ENCODE measurements at regions not wholly inside any gene's neighbourhood (a gene's known extent, or its start where the extent isn't known, plus 50 kb on each side); places are given as distances from the start of the nearest gene placed in this dataset.
"Not testable (repeated sequence)": the region's sequence is repeated elsewhere in the genome, so short reads cannot be mapped to it uniquely, and the experiment has no call there.

DNA sequence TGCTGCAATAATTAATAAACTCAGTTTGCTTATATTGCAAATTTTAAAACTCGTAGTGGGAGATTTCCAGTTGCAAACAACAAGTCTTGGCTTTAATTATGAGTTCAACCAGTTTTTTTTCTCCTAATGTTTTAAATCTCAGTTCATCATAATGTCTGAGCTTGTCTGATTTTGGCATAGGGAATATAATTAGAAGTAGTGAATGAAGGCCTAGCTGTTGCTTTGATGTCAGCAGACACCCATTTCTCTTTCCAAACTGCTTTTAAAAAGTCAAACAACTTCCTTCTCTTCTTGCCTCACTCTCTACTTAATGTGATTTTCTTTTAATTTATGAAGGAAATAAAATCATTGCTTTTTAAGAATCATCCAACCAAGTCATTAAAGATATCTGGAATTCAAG, 1462.1 kb downstream of the DPP10 start:
- no peak for DNase-seq

DNA sequence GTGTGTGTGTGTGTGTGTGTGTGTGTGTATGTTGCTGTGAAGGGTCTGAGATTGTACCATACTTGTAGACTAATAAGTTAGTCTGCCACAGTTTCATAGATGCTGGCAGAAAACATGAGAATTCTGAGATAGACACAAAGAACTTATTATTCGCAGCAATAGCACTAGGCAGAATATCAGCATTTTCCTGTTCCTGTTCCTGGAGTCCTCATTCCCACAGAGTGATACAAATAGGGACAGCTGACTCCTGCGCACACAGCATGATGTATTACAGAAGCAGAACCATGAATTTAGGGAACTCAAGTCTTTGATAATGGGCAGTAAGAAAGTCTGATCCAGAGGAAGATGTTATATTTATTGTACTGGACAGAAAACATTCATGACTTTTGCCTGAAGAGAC, 1466.3 kb downstream of the DPP10 start:
- no peak for DNase-seq

DNA sequence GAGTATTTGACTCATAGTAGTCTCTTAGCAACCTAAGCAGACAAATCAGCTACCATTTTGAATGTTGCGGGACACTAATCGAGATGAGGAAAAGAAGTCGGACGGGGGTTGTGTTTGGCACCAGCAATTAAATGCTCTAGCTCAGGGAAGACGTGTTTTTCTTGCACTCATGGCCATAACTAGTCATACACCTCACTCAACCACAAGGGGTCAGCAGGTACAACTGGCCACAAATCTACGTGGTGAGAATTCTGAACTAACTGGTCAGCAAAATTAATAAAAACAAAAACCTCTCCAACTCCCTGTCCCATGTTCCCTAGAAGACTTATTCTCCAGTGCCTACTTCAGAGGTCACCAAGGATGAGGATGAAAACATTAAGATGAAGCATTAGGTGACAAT, 1467.8 kb downstream of the DPP10 start:
- DNase-seq, result no peak

DNA sequence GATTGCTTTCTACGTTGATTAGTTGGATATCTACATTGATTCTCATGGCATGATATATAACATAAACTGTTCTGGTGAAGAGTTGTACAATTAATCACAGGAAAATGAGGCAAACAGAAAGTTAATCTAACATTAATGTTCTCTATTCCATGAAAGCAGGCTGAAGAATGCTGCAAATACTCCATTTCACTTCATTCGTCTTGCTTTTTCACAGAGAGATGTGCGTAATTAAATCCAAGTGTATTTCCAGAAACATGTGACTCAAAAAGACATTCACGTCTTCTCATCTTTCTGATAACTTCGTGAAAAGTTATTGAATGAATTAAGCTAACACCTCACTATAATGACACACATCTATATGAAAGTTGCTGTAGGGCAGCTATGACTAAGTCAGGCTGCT, 1471.5 kb downstream of the DPP10 start:
- DNase-seq, result no peak

DNA sequence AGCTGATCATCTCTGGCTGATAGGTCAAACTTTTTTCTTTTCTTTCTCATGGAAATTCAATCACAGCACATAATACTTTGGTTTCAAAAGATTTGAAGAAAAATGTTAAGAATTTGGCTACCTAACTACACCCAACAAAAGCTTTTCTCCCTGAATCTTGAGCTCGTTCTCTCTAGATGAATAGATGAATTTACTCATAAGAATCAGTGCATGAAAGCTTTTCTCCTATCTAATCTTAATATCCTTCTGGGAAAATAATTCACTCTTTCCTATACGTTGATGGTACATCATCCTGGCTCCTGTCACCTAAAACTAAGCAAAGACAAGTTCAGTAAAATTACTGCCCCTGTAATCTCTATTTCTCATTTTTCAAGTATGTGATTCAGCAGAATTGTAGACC, 1479.1 kb downstream of the DPP10 start:
- no peak for DNase-seq

DNA sequence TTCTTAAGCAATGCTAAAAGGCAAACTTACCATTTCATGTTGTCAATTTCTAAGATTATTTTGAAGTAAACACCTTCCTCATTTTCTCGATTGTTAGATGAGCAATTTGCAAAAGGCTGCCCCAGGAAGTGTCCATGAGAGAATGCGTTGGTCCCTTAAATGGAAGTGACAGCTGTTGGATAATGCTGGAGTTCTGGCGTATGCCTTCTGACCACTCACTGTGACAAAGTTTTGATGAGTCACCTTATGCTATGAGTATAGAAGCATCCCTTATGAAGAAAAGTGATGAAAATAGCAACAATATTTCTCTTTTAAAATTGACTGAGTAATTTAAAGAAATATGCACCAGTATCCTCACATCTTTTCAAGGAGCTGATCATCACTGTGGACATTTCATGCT, 1497.5 kb downstream of the DPP10 start:
- DNase-seq, result no peak

DNA sequence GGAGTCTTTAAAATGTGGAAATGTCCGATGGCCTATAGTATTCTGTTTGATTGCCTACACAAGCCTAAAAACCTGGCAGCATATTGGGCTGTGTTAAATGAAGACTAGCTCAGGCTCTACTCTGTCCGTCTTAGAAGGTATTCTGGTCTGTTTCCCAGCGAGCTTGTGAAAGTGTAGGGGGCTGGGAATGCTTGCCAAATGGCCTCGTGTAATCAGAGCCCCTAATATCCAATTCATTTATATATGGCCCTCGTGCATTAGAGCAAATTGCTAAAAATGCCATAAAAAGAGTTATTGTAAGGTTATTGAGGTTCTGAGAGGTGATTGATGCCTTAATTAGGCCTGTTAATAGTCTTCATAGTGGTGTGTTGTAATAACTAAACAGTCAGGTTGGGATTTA, 1500.4 kb downstream of the DPP10 start:
- DNase-seq, result no peak

DNA sequence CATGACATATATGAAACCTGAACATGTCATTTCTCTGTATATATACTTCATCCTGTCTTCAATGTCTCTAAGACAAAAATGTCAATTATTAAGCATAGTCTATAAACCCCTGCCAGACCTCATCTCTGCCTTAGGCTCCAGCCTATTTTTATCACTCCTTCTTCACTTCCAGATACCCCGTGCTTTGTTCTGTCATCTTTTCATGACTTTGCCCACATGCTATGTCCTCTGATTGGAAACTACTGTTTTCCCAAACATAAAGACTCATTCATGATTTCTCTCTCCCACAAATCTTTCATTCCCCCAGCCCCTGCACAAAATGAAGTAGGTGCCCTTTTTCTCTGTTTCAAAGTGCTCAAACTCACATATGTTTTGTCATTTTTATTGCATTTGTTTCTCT, 1503.9 kb downstream of the DPP10 start:
- DNase-seq, result no peak

DNA sequence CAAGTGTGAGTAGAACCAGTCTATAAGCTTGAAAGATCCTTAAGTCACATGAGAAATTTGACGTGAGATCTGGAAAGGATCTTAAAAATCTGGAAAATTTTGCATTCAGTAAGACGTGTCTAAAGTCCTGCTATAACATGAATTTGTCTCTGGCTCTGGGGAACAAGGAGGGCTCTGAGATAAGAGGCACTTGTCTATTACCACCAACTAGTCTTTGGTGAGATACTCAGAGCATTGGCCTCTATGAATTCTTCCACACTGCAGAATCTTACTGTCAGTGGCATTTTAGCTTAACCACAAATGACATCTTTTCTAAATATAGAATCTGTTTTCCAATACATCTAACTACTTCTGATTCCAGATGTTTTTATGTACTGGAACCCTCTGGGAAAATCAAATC, 1504.5 kb downstream of the DPP10 start:
- no peak for DNase-seq

DNA sequence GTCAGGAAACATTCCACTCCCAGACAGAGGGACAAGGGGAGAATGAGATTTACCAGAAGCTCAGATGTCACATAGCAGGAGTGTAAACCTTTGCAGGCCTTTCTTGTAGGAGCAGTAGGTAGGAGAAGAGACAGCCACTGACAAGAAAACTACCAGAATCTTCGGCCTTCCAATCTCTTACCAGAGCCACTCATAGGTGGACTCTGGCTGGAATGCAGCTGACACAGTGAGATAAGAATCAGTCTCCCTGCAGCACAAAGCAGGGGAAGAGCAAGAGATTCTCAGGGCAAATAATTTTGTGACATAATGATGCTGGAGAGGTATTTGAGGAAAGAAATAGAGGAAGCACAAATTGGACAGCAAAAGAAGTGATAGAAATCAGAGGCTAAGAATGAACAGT, 1534.5 kb downstream of the DPP10 start:
- no peak for DNase-seq

DNA sequence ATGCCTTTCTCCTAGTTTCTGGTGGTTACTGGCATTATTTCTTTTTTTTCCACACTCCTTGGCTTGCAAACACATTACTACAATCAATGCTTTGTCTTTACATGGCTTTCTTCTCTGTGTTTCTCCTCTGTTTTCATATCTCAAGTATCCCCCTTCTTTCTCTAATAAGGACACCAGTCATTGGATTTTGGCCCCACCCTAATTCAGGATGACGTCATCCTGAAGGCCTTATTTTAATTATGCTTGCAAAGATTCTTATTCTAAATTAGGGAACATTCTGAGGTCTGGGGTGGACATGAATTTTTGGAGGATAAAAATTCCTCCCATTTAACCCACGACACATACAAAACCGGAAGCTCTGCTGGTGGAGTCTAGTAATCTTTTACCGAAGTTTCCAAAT, 1556.6 kb downstream of the DPP10 start:
- DNase-seq, result no peak

DNA sequence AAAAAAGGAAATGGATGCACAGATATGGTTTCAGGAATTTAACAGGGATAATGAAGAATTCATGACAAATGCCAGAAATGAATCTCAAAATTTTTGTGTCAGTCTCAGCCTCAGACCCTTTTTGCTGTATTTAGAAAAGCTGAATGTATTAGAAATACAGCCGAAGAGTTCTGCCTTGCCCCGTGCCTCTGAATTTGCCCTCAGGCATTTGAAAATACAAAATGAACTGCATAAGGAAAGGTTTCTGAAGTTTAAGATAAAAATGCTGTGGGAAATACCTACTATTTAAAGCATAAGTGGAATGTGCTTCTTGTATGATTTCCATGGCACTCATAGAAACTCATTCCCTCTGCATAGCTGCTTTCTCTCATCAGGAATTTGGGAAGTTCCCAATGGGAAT, 1580.6 kb downstream of the DPP10 start:
- no peak for DNase-seq

DNA sequence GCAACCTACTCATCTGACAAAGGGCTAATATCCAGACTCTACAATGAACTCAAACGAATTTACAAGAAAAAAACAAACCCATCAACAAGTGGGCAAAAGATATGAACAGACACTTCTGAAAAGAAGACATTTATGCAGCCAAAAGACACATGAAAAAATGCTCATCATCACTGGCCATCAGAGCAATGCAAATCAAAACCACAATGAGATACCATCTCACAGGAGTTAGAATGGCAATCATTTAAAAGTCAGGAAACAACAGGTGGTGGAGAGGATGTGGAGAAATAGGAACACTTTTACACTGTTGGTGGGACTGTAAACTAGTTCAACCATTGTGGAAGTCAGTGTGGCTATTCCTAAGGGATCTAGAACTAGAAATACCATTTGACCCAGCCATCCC, 1596.3 kb downstream of the DPP10 start:
- DNase-seq, result not testable (repeated sequence)

DNA sequence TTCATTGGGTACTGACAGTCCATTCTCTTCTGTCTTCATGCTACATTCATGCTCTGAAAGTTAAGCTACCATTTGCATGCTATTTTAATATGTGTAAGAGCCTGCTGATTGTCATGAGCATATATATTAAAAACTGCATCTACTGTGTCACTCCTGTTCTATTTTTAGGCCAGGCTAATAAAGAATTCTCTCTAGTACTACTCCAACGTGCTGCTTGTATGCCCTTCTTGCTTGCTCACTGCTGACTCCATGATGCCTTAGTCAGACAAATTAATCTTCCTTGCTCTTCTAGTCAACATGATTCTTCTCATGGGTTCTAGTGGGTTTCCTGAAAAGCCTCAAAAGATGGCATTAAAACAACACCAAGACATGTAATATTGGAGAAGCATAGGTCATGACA, 1600.1 kb downstream of the DPP10 start:
- DNase-seq, result no peak

DNA sequence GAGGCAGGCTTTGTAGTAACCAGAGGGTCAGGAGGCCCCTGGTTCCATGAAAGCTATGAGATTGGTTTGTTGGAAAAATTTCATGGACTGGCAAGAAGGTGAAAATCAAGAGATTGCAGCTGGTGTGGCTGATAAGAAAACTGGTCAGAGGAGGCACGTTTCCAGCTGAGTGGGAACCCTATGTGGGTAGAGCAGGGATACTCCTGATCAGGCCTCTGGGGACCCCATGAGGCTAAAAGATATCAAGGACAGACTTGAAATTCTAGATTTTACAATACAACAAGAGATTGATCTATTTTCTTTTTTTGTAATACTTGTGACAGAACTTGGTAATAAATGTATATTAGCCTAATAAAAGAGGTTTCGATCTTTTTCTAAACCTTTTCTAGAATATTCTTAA, 1615.1 kb downstream of the DPP10 start:
- DNase-seq, result no peak

DNA sequence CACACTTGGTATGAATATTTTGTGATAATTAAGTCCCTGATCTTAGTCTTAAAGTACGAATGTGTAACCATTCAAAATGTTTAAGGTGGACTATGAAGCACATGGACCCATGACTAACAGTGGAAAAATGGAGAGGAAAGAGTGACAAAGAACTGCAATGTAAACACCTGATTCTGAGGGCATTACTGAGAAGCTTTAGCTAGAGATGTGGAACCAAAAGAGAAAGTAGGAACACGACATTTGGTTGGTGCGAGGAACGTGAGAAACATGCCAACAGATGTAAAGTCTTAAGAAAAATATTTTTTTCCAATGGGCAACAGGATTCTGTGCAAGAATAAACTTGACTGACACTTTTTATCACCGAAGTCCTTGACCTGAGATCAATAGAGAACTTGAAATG, 1618.6 kb downstream of the DPP10 start:
- no peak for DNase-seq

DNA sequence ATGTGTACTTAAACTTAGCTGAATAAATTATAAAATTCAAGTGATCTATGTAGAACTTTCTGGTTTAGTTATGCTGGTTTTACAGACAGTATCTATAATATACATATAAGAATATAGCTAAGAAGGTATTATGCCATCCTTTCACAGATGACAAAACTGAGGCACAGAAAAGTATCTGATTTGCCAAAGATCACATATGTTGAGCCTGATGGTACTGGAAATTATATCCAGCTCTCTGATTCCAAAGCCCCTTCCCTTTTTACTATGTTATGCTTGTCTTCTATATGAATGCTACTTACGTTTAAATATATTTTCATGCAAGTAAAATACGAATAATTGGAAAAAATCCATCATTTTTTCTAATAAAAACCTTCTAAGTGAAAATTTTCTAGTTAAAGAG, 1631.3 kb downstream of the DPP10 start:
- DNase-seq, result no peak

DNA sequence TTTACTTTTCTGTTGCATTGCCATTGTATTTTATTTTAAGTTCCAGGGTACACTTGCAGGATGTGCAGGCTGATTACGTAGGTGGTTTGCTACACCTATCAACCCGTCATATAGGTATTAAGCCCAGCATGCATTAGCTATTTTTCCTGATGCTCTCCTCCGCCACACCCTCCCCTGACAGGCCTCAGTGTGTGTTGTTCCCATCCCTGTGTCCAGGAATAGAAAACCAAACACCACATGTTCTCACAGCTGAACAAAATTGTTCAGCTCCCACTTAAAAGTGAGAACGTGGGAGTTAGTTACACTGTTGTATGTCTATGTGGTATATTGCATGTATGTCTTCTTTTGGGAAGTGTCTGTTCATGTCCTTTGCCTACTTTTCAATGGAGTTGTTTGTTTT, 1631.7 kb downstream of the DPP10 start:
- no peak for DNase-seq

DNA sequence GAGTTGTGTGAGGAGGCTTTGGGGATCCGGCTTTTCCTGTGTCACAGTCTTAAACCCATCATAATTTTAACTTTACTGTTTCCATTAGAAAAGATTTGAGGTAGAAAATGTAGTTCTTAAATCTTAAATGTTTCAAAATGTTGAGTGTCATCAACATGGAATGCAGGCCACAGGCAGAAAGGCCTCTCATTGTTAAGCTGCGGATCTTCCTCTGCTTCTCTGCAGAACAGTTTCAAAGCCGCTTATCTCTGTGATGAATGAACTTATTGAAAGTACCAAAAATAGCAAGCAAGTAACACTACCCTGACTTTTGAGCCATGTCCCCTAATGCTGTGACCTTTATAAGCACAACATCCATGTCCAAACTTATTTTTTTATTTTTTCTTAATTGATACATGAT, 1645.8 kb downstream of the DPP10 start:
- no peak for DNase-seq

DNA sequence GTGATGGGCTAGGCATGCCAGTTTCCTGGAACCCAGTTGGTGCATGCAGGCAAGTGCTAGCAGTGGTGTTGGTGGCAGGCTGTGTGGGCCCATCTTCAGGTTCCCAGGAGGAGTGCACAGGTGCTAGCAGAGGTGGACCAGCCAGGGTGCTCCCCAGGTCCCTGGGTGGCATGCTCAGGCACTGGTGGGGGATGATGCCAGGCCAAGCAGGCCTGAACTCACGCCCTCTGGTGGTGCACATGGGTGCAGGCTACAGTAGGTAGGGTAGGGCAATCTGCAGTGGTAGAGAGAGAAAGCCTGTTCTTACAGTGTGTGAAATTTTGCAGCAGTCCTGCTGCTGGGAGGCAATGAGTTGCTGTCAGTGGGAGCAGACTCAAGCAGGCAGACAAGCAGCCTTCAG, 1651.8 kb downstream of the DPP10 start:
- DNase-seq, result no peak

DNA sequence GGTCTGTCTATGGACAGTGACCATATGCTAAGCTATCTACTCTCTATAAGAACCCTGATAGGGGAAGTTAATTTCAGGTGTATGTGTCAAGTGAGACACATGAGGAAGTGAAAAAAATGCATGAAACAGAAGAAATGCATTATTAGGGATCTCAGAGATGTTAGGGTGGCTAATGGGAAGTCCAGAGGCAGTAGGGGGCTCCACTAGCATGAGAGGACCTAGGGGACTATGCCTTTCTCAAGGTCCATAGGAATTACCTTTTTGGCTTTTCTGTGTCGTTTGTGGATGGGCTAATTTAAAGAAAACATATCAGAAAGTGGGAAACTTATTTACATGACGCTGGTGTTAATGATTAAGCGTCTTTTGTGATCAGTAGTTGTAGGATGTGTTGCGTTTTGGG, 1653.2 kb downstream of the DPP10 start:
- DNase-seq, result no peak

DNA sequence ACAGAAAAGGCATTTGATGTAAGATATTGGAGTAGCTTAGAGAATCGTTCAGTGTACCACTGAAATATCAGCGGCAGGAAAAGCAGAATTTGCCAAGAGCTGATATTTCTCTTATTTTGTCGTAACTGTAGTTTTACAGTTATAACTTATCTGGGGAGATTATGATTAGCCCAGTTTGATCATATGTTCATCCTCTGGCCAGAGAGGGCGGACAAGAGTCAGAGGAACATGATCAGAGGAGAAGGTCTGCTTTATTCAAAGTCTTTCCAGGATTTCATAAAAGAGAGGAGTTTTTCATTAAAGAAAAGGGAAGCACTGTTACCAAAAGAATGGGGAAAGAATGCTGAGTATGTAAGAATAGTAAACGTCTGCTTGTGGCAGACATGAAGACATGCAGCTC, 1655.6 kb downstream of the DPP10 start:
- no peak for DNase-seq

DNA sequence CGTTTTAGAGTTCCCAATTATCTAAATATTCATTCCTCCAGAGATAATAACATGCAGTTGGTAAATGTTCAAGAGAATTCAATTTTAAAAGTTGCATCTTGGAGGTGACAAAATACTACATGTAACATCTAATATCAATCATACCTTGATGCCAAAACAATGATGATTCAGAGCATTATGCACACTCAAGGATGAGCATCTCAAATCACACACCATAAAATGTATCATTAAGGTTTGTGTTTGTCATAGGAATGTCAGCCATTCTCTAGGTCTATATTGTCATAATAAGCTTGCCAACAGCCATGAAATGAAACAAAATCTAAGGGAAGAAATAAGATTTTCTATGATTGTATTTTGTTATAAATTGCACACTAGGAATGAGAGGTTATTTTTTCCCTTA, 1667.0 kb downstream of the DPP10 start:
- DNase-seq, result no peak

DNA sequence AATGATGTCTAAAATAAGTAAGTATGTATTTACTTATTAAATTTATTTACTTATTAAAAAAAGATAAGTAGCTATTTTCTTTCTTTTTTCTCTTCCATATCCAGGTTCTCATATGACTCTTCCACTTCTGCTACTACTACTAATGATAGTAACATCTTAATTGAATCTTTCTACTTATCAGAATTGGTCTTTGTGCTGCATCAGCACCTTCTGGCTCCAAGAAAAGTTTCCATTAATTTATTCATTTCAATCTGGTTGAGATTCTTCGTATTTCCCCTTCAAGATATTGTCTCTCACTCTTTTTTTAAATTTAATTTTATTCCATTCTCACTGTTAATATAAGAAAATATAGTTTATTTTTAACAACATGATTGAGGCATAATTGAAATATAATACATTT, 1675.4 kb downstream of the DPP10 start:
- no peak for DNase-seq

DNA sequence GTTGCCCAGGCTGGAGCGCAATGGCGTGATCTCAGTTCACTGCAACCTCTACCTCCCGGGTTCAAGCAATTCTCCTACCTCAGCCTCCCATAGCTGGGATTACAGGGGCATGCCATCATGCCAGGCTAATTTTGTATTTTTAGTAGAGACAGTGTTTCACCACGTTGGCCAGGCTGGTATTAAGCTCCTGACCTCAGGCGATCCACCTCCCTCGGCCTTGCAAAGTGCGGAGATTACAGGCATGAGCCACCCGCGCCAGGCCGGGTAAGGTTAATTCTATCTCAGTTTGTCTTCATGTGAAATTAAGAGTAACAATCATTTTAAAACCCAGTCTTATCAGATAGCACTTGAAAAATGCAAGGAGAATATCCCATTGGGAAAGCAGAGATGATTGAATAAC, 1681.7 kb upstream of the DDX18 start:
- DNase-seq, result no peak

DNA sequence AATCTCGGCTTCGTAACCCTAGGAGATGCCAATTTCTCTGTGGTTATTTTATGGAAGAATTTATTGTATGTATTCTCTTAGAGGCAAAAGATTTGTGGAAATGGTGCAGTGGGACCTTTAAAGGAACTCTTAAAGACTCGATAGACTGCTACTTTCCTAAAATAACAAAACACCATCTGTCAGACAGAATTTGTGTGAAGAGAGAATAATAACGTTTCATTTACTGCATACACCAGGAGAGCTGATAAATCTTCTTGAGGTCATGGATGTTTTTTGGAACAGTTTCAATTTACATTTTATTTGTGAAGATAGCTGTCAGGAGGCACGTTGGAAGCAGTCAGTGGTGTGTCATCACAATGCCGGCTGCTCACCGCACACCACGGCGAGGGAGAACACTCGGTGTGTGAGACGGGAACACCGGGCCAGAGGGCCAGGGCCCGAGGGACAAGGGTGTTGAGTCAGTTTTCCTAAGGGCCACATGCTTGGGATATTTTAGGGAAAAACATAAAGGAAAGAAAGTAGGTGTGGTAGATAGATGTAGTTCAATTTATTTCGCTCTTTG, 1681.0 kb upstream of the DDX18 start:
- no peak for DNase-seq
